ENCODE measurements at regions not wholly inside any gene's neighbourhood (a gene's known extent, or its start where the extent isn't known, plus 50 kb on each side); places are given as distances from the start of the nearest gene placed in this dataset.

DNA sequence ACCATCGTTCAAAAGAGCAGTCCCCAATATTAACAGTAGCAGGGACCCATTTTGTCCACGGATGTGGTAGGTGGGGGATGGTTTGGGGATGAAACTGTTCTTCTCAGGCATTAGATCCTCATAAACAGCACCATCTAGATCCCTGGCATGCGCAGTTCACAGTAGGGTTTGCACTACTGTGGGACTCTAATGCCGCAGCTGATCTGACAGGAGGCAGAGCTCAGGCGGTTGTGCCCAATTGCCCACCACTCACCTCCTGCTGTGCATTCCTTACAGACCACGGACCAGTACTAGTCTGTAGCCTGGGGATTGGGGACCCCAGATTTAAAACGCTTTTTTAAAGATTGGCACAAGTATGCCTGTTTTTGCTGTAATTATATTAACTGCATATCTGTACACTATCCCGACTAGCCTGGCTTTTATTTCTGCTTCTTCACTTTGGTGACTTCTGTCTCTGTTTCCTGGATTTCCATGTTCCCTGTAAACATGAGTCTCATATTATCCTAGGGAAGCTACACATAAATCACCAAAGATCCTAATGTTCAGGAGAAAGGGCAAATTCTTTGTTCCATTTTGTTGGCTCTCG is 163.3 kb upstream of the AKR1E2 start:
- no peak for DNase-seq (ENCODE audit: low read depth in 3 of 3)

DNA sequence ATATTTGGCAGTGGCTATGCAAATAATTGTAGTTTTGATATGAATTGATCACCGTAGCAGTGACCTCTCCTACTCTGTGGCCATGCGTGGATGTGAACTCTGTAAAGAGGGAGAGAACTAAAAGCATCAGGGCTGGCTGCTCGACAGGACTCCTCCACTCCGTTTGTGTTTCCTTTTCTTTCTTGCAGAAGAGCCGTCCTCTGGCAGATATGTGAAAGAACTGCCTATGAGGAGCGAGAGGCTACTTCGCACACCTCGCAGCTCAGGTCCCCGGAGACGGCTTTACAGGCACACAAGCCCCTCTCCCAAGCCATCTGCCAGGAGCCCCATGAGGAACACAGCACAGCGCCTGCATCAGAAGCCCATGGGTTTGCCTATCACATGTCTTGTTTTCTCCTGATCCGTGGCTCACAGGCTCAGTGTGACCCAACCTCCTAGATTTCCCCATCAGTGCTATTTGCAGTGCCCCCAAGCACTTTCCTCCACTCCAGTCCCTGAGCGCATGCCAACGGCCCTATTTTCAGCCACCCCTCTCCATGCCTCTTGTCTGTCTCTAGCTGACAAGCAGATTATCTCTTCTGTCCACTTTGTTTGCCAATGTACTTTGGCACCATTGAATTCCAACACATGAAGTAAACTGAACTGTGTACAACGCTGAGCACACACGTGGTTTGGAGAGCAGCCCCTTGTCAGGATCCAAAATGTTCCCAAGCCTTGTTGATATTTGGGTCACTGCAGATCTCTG is 164.3 kb upstream of the AKR1E2 start:
- no peak for DNase-seq (ENCODE audit: low read depth in 3 of 3)

DNA sequence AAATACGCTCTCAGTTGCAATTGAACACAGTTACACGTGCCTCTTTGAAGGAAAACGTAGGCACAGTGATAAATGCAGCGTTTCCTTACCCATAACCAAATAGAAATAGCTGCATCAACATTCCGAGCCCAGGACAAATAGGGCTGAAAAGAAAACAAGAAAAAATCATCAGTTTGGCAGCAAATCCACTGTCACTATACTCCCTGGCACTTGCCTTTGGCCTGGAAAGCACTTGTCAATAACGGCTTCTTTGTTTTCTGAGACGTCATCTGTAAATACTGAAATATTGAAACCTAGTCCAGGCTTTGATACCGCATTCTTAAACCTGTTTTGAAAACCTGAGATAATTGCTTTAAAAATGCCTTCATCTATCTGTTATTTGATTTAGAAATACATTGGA is 167.2 kb upstream of the AKR1E2 start:
- DNase-seq (ENCODE audit: low read depth in 3 of 3): no peak

DNA sequence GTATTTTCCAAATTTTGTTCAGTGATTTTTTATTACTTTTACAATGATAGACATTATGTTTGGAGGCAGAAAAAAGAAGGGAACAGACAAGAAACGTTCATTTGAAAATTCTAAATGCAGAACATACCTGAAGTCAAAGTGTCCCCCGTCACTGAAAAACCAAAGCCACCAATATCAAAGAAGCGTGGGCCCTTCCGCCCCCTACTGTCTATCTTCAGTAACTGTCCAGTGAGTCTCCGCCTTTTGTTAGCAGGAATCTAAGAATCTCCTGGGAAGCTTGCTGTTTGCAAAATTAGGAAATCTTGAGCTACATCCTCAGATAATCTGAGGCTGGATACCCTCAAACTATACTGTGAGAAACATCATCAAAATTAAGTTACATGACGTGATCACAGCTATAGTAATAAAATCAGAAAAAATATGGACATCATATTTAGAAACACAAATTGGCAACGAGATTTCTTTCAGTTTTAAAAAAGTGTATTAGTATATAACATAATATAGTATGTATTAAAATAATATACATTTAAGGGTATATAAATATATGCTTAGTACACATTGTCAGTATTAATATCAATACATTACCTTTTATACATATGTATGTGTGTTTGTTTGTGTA is 169.3 kb upstream of the AKR1E2 start:
- peak in 2 of 3 experiments; percentile 17 to 35 for DNase-seq (ENCODE audit: low read depth in 3 of 3)

DNA sequence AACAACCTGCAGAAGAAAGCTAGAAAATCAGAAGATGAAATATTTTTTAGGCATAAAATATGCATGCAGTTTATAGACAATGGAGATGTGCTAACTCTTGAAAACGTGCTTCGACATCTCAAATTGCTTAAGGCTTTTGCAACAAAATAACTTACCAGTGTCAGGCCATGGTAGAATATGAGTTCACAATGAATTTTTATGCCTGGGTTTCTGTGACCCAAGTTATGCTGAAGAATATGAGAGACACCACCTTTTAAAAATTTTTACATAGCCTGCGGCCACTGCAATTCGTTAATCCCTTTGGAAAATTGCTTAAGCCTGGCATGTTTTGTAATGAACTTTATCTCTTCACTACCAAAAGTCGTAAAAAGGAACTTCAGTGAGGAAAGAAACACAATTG is 170.1 kb upstream of the AKR1E2 start:
- DNase-seq (ENCODE audit: low read depth in 3 of 3): no peak

DNA sequence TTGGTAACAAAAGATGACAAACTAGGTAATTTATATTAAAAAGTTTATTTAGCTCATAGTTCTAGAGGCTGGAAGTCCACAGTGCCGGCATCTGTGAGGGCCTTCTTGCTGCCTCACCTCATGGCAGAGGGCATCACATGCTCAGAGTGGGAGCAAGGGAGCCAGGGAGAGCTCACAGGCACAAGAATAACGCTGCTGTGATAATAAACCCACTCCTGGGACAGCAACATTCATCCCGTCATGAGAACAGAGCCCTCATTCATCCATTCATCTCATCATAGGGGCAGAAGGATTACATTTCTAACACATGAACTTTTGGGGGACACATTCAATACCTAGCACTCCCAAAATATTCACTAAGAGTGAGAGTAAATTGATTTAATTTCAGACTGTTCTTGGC is 170.6 kb upstream of the AKR1E2 start:
- DNase-seq (ENCODE audit: low read depth in 3 of 3): no peak

DNA sequence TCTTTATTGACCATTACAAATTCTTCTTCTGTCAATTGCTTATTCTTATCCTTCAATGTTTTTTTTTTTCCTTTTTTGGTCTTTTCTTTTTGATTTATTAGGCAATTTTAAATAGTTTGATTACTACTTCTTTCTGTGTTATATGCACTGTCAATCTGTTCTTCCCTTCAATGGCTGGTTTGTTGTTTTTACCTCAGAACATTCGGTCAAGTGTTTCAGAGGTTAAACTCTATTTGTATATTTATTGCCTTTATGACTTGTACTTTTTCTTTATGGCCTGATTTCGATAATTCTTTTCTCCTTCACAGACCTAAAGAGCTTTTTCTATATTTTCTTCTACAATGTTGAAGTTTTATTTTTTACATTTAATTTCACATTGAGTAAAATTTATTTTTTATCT is 171.5 kb upstream of the AKR1E2 start:
- DNase-seq (ENCODE audit: low read depth in 3 of 3): no peak

DNA sequence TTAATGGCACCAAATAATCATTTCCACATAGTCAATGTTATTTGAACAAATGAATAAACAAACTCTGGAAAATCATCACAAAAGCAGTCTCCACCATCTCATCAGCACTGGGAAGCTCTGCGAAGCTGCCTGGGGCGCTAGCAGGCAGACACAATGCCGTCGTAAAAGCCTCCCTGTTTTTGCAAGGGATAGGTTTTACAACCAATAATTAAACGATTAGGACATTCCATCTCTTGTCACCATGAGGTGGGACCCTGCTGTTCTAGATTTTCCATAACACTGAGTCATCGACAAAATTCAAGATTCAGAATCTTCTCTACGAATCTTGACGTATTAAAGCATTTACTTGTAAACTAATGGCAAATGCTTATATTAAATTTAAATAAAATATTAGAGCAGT is 172.8 kb upstream of the AKR1E2 start:
- no peak for DNase-seq (ENCODE audit: low read depth in 3 of 3)

DNA sequence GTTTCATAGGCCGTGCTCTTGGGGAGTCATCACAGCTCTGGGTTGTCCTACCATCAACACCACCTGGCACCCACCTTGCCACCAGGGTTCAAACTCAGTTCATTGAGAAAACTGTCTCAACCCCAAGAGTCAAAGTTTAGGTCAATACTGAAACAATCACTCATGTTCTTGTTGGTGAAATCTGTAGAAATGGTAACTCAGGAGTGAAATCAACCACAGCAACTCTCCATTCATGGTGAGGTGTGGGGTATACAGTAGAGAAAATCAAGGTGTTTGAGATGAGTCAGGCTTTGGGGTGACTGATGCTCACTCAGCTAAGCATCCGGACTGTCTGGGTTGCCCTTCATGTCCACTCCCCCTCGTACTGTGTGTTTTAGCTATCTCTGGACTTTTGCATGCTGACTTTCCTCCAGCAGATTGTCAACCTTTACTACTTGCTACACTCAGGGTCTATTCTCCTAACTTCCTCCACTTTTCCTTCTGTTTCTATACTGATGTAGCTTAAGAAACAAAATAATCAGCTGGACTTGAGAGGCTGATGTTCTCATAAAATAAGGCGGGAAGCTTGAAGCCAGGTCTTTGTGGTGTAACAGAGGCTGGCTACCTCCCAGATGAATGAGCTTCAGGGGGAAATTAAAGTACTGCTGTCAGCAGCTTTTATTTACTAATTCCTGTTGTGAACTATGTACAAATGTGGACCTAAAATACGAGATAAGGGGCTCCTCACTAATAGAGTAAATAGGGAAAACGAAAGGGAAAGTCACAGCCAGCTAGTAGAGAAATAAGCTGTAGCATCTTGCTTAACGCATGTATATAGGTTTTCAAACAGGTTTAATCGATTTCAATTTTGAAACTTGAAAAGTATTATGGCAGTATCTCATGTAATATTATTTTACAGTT is 173.6 kb upstream of the AKR1E2 start:
- DNase-seq (ENCODE audit: low read depth in 3 of 3): no peak

DNA sequence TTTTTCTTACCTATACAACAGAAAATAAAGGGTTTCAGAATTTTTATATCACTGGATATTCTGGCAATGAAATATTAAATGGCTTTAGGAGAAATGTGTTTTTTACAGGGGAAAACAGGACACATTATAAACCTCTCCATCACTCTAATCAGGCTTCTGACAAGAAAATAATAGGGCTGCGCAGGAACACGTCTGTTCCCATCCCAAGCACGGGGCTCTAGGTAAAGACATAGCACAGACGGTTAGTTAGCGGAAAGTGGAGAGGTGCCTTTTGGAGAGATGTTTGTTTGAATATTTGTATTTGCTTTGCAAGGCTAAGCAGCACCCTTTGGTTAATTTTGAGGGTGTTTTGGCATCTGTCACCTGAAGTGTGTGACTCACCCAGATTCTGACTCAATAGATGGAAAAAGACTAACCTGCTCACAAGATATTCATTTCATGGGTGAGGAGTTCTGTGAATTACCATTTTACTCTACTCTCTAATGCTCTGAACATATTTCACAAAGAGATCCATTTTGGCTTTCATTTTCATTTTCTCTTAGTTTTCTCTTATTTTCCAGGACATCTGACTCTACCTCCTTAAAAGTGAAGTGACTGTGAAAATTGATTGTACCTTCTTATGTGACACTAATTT is 174.5 kb upstream of the AKR1E2 start:
- no peak for DNase-seq (ENCODE audit: low read depth in 3 of 3)

DNA sequence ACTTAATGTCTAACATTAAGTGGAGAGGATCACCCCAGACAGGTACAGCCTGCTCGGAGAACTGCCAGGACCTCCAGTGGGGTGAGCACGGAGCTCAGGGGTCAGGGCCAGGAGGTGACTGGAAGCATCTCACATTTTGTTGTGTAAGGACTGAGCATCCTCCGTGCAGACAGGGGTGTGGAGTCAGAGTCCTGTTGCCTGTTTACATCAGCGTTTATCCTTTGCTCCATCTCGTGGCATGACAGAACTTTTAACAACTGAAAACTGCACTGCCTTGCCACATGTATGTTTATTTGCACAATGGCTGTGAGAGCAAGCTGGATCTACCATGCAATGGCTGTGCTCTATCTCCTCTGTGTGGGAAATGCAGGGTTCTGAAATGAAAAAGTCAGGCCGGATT is 175.4 kb upstream of the AKR1E2 start:
- no peak for DNase-seq (ENCODE audit: low read depth in 3 of 3)

DNA sequence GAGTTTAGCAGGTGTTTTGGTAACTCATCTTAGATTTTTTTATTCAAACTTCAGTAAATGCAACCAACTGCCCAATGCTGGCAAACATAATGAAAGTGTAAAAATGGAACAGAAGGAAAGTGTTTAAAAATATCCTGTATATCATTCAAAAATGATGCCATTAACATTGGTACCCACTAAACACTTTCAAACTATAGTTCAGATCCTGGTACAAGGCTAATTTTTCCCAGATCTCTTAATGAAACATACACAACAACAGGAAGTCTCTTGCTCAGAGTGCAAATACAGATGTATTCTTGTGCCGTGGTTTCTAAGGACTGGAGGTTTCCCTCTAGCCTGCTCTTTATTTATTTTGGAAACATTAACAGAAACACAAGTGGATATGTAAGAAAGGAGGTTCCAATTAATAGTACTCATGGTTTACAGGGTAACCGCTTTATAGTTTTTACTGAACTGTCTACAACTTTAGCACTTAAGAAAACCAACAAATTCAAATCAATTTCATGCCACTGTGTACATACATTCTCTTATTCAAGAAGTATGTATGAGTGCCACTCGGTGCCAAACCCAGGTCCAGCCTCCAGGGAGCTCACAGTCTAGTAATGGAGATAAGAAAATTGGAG is 176.0 kb upstream of the AKR1E2 start:
- DNase-seq (ENCODE audit: low read depth in 3 of 3): no peak

DNA sequence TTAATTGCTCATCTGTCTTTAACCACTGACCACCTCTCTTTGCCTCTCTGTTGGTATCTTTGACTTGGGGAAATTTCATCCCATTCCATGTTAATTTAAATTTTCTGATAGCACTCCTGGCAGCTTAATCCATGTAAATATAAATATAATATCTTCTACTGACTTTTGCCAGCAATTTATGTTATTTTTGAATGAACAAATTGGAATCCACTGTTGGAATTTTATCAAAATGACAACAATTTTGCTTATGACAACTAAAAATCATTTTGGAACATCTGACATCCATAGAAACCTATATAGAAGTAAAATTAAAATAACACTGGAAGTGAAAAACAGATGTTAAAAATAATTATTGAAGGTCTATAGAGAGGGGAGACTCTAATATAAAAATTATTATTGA is 176.5 kb upstream of the AKR1E2 start:
- DNase-seq (ENCODE audit: low read depth in 3 of 3): no peak

DNA sequence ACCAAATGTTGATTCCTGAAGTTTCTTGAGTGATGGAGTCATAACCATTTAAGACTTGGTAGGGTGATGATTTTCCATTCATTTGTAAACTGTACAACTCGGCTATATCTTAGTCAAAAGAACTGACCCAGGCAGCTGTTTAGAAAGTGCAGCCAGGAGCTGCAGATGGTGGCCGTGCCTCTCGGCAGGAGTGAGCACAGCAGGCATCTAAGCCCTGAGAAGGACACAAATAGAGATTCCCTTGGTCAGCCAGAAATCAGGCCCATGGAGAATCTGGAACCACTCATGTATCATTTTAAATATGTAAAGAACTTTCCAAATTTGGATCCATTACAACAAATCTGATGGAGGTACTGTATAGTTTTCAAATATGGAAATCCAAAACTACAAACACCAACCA is 177.0 kb upstream of the AKR1E2 start:
- DNase-seq (ENCODE audit: low read depth in 3 of 3): no peak

DNA sequence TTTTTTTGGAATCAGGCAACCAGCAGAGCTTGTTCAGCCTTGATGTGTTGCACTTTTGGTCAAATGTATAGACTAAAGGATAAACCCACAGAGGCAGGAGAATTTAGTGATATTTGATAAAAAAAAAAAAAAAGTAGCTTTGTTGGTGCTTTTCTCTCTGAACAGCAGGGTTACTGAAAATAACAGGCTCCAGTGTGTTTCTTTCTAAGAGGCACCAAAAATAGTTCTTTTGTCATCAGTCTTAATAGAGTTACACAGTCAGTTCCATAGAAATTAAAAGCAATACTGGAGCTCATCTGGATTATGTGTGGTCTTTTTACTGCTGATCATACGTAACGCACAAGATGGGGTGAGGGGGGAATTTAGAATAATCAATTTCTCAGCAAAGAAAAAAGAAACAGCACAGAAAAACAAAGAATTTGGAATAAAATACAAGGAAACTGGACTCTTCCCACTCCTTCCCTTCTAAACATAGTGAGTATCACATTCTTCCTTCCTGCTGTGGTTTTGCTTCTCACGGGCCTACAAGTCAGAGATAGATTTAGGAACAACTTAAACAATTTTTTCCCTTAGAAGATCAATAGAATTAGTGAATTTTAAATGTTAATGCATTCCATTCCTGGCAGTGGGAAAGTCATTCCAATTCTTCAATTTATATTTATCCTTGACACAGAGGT is 178.8 kb upstream of the AKR1E2 start:
- DNase-seq (ENCODE audit: low read depth in 3 of 3): no peak

DNA sequence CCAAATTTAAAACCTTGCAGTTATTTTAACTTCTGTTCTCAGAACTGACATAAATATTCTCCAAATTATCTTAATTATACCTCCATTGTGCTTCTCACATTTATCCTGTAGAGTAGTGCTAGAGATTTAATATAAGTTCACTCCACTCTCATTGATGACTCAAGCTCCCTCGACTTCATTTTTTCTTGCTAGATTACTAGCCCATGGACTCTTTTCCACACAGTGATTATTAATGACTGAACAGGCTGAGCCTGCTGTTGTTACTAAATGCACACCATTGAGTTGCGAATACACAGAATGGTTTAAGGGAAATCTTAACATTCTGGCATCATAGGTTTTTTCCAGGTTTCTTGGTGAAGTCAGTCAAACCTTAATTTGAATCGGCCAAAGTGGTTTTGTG is 179.5 kb upstream of the AKR1E2 start:
- no peak for DNase-seq (ENCODE audit: low read depth in 3 of 3)

DNA sequence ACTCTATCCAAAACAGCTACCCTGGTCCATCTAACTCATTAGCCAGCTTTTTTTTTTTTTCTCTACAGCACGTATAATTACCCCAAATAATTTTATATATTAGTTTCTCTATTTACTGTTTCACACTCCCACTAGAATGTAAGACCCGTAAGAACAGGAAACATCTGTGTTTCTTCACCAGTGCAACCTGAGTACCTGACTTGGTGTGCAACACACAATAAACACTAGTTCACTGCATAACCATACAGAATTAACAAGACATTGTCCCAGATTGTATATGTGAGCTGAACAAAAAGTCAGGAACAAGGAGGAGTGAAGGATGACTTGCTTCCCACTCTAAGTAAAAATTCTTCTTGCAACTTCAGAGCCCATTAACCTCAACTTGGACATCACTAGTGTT is 180.2 kb upstream of the AKR1E2 start:
- no peak for DNase-seq (ENCODE audit: low read depth in 3 of 3)

DNA sequence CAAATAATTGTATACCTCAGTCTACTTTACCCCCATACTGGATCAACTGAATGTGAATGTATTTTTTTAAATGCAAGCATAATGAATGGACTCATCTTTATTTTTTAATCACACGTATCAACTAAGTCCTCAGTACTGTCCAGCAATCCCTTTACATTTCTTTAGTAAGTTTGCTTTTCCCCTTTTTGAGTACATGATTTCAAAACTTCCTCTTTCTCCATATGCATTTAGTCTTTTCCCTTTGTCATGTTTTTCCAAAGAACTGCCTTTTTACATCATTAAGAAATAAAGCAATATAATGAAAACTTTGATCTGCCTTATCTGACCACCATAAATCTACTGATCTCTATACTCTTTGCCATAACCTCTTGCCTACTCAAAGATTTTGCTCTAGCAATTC is 182.5 kb upstream of the AKR1E2 start:
- DNase-seq (ENCODE audit: low read depth in 3 of 3): no peak

DNA sequence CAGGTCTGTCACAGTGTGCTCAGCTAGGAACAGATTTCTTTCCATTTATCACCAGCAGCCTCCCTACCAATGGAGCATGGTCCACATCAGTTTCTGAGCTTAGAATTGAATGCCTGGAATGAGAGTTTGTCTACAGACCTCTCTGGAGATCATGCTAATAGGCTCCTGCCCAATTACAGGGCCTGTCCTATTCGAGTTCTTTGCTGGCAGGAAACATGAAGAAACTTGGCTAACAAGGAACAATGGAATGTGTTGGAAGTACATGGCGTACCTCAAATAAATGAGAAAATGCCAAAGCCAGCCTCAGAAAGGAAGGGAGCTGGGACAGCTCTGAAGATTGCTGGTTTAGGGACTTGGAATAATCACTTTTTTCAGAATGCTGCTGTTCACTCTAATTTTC is 186.0 kb upstream of the AKR1E2 start:
- DNase-seq (ENCODE audit: low read depth in 3 of 3): no peak

DNA sequence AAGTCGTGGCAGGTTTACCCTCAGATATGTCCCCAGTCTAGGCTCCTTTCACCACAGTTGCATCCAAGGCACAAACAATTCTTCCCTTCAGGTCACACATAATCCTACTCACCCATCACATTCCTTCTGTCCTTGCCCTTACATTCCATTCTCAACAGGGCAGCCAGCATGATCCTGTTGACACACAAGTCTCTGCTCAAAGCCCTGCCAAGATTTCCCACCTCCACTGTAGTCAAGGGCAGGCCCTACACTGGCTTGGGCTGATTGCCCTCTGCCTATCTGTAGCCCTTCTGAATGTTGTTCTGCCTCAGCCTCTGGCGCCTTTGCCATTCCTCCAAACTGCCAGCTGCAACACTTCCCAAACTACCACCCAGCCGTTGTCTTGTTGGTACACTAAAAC is 187.9 kb upstream of the AKR1E2 start:
- no peak for DNase-seq (ENCODE audit: low read depth in 3 of 3)

DNA sequence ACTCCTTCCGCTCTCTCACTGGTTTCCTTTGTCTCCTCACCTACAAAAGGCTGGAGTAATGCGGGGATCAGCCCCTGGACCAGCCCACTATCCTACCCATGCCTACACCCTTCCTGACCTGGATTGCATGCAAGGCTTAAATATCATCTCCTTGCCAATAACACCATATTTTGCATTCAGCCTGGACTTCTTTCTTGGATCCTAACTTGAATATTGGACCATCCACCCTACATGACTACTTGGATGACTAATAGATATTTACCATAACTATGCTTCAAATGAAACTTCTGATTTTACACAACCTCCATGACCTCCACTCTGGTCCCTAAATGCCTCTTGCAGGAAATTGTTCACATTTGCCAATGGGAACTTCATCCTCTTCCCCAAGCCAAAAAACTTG is 188.3 kb upstream of the AKR1E2 start:
- DNase-seq (ENCODE audit: low read depth in 3 of 3): no peak

Data from stimulated activated CD4-positive, alpha-beta T cell treated with anti-CD3 and anti-CD28 coated beads, TNF-alpha, amount 100 ng/mL, for 4 hours (primary cell).